Neural cell (in vitro differentiated cells): ENCODE measurements at regions not wholly inside any gene's neighbourhood (a gene's known extent, or its start where the extent isn't known, plus 50 kb on each side); places are given as distances from the start of the nearest gene placed in this dataset.

Experiments used
- POLR2AphosphoS5 ChIP-seq: IDR thresholded peaks from 2 replicates; pipeline ENCODE4 v1.6.1; 2012
- RAD21 ChIP-seq: fragments of 450-650 bp; conservative IDR thresholded peaks from 2 replicates; pipeline ENCODE4 v1.6.1; 2014; ENCODE audit warnings: antibody characterized with exemption, mild to moderate bottlenecking, moderate library complexity
- TAF1 ChIP-seq: IDR thresholded peaks from 2 replicates; pipeline ENCODE4 v1.6.1; 2012; ENCODE audit warnings: low read depth

GRCh38 chr16:73858326-73858725 is 438.3 kb upstream of the PSMD7 start:
- TF ChIP-seq TAF1: no peak
- TF ChIP-seq RAD21: no peak
- no peak for TF ChIP-seq POLR2AphosphoS5
